Fibroblast of lung (primary cell): ENCODE measurements at regions not wholly inside any gene's neighbourhood (a gene's known extent, or its start where the extent isn't known, plus 50 kb on each side); places are given as distances from the start of the nearest gene placed in this dataset.

Source experiments
- EZH2 ChIP-seq: IDR thresholded peaks from 2 replicates; pipeline ENCODE4 v1.5.1; 2012; ENCODE audit warnings: low read length, control low read depth, mild to moderate bottlenecking; ENCODE audit errors: missing control alignments
- TF ChIP-seq, protein P1 (sequence below), 2 donors: IDR thresholded peaks in 1 of 2; conservative IDR thresholded peaks in 1 of 2; 1 replicate in 1 of 2; 2 replicates in 1 of 2; pipeline ENCODE4 v1.5.1; 2011 to 2012; ENCODE audit warnings: low read length in 2 of 2, control low read depth in 1 of 2, inconsistent platforms in 1 of 2, low read depth in 1 of 2, mild to moderate bottlenecking in 1 of 2

DNA sequence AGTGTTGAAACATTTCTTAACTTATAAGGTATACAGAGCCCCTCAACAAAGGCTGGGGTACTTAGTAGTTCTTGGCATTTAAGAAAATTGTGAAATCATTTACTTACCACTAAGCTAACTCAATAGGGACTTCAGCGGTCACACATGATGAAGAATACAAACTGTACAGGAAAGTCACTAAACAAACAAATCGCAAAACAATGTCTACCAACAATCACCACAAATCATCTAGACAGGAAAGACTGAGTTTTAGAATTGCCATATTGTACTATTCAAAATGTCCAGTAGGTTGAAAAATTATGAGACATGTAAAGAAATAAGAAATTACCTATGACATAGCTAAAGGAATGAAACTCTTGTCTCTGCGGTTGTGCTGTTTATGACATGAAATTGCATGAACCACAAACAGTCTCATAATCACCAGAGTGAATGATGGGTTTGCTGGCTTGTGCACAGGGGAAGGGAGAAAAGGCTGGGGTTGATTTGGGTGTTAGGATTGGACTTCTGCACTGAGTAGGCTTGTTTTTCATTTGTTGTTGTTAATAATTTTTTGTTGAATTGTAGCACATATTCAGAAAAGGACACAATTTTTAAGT, 441.1 kb upstream of the MON1B start:
- TF ChIP-seq, protein P1, sequence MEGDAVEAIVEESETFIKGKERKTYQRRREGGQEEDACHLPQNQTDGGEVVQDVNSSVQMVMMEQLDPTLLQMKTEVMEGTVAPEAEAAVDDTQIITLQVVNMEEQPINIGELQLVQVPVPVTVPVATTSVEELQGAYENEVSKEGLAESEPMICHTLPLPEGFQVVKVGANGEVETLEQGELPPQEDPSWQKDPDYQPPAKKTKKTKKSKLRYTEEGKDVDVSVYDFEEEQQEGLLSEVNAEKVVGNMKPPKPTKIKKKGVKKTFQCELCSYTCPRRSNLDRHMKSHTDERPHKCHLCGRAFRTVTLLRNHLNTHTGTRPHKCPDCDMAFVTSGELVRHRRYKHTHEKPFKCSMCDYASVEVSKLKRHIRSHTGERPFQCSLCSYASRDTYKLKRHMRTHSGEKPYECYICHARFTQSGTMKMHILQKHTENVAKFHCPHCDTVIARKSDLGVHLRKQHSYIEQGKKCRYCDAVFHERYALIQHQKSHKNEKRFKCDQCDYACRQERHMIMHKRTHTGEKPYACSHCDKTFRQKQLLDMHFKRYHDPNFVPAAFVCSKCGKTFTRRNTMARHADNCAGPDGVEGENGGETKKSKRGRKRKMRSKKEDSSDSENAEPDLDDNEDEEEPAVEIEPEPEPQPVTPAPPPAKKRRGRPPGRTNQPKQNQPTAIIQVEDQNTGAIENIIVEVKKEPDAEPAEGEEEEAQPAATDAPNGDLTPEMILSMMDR (conservative IDR thresholded peaks at IDR 0.05 in 1 of 2, IDR thresholded peaks at IDR 0.05 in 1 of 2; ENCODE audit: low read depth in 1 of 2, low read length in 2 of 2) = no peak
- no peak for TF ChIP-seq EZH2
